Fibroblast of lung (primary cell): ENCODE measurements at regions not wholly inside any gene's neighbourhood (a gene's known extent, or its start where the extent isn't known, plus 50 kb on each side); places are given as distances from the start of the nearest gene placed in this dataset.

Source experiments
- DNase-seq, 2 donors: peaks; one replicate each; pipeline versions ENCODE4 v3.0.0 to v3.0.0-alpha.2; 2010; ENCODE audit warnings: low read depth in 2 of 2
- H2AFZ ChIP-seq: 2 replicates; pipeline ENCODE4 v1.5.1; 2012; ENCODE audit warnings: low read length, control low read depth, inconsistent platforms
- H3K27ac ChIP-seq: 2 replicates; pipeline ENCODE4 v1.5.1; 2011; ENCODE audit warnings: low read length, control low read depth; ENCODE audit not compliant: insufficient read depth
- H3K27me3 ChIP-seq: 2 replicates; pipeline ENCODE4 v1.5.1; 2011; ENCODE audit warnings: mild to moderate bottlenecking, low read length; ENCODE audit not compliant: control insufficient read depth, insufficient read depth
- H3K36me3 ChIP-seq: 2 replicates; pipeline ENCODE4 v1.5.1; 2011; ENCODE audit warnings: low read length; ENCODE audit not compliant: control insufficient read depth, insufficient read depth
- H3K4me1 ChIP-seq: 2 replicates; pipeline ENCODE4 v1.5.1; 2011; ENCODE audit warnings: low read length; ENCODE audit not compliant: control insufficient read depth, insufficient read depth; ENCODE audit errors: extremely low read depth
- H3K4me2 ChIP-seq: 2 replicates; pipeline ENCODE4 v1.5.1; 2011; ENCODE audit warnings: low read length, control low read depth; ENCODE audit not compliant: insufficient read depth; ENCODE audit errors: extremely low read depth
- H3K4me3 ChIP-seq, 4 experiments: fragments of 200-600 bp in 1 of 4; sonication (generic) in 1 of 4; replicated peaks in 1 of 4; 2 replicates each; pipeline ENCODE4 v1.5.1; 2011 to 2016; ENCODE audit warnings: low read length in 4 of 4, low read depth in 3 of 4, mild to moderate bottlenecking in 3 of 4, control low read depth in 2 of 4, inconsistent platforms in 1 of 4, mixed read lengths in 1 of 4; ENCODE audit not compliant: insufficient read depth in 1 of 4; ENCODE audit errors: control extremely low read depth in 1 of 4
- H3K79me2 ChIP-seq: 2 replicates; pipeline ENCODE4 v1.5.1; 2012; ENCODE audit warnings: mild to moderate bottlenecking, low read length, inconsistent platforms; ENCODE audit not compliant: control insufficient read depth, insufficient read depth
- H3K9ac ChIP-seq: 2 replicates; pipeline ENCODE4 v1.5.1; 2011; ENCODE audit warnings: mild to moderate bottlenecking, low read length, control low read depth; ENCODE audit not compliant: insufficient read depth
- H3K9me3 ChIP-seq: 2 replicates; pipeline ENCODE4 v1.5.1; 2012; ENCODE audit warnings: low read depth, low read length; ENCODE audit not compliant: control insufficient read depth, insufficient read depth
- H4K20me1 ChIP-seq: 2 replicates; pipeline ENCODE4 v1.5.1; 2011; ENCODE audit warnings: low read length; ENCODE audit not compliant: control insufficient read depth, insufficient read depth; ENCODE audit errors: extremely low read depth
- CTCF ChIP-seq, 2 donors: IDR thresholded peaks in 1 of 2; conservative IDR thresholded peaks in 1 of 2; 1 replicate in 1 of 2; 2 replicates in 1 of 2; pipeline ENCODE4 v1.5.1; 2011 to 2012; ENCODE audit warnings: low read length in 2 of 2, control low read depth in 1 of 2, inconsistent platforms in 1 of 2, low read depth in 1 of 2, mild to moderate bottlenecking in 1 of 2
- EZH2 ChIP-seq: IDR thresholded peaks from 2 replicates; pipeline ENCODE4 v1.5.1; 2012; ENCODE audit warnings: low read length, control low read depth, mild to moderate bottlenecking; ENCODE audit errors: missing control alignments

- no peaks in the 10 kb centered on the region for H4K20me1 ChIP-seq
- no peaks in the 10 kb centered on the region for H3K27me3 ChIP-seq
- H3K36me3 ChIP-seq, result no peaks in the 10 kb centered on the region
- H3K4me1 ChIP-seq, result no peaks in the 10 kb centered on the region
- no peaks in the 10 kb centered on the region for H3K79me2 ChIP-seq
- DNase-seq, result no peak
- no peak overlapping the region for H3K27ac ChIP-seq
- TF ChIP-seq CTCF (conservative IDR thresholded peaks at IDR 0.05 in 1 of 2, IDR thresholded peaks at IDR 0.05 in 1 of 2; ENCODE audit: low read depth in 1 of 2, low read length in 2 of 2) (no peak), EZH2 (no peak)
- H3K4me3 ChIP-seq, result no peak overlapping the region
- H3K9ac ChIP-seq, result no peak overlapping the region
- H2AFZ ChIP-seq, result no peak overlapping the region
- H3K4me2 ChIP-seq, result no peak overlapping the region
- no peaks in the 10 kb centered on the region for H3K9me3 ChIP-seq
Measured at GRCh38 chr10:128527711-128528110, 401.5 kb upstream of the MKI67 start.

- Histone ChIP-seq H3K4me3 (no peak overlapping the region), H3K9ac (no peak overlapping the region), H3K79me2 (no peaks in the 10 kb centered on the region), H2AFZ (no peak overlapping the region), H3K36me3 (no peaks in the 10 kb centered on the region), H4K20me1 (no peaks in the 10 kb centered on the region), H3K27me3 (no peaks in the 10 kb centered on the region), H3K9me3 (no peaks in the 10 kb centered on the region), H3K4me1 (no peaks in the 10 kb centered on the region), H3K27ac (no peak overlapping the region), H3K4me2 (no peak overlapping the region)
- TF ChIP-seq EZH2 (no peak), CTCF (conservative IDR thresholded peaks at IDR 0.05 in 1 of 2, IDR thresholded peaks at IDR 0.05 in 1 of 2; ENCODE audit: low read depth in 1 of 2, low read length in 2 of 2) (no peak)
- DNase-seq, result no peak
Measured at GRCh38 chr10:128528167-128528566, 401.9 kb upstream of the MKI67 start.

GRCh38 chr10:128528781-128529180, 402.6 kb upstream of the MKI67 start:
- no peaks in the 10 kb centered on the region for H3K79me2 ChIP-seq
- no peaks in the 10 kb centered on the region for H3K36me3 ChIP-seq
- H3K4me1 ChIP-seq, result no peaks in the 10 kb centered on the region
- no peaks in the 10 kb centered on the region for H3K27me3 ChIP-seq
- no peak overlapping the region for H3K9ac ChIP-seq
- H3K27ac ChIP-seq, result no peak overlapping the region
- H2AFZ ChIP-seq, result no peak overlapping the region
- DNase-seq, result no peak
- TF ChIP-seq CTCF (conservative IDR thresholded peaks at IDR 0.05 in 1 of 2, IDR thresholded peaks at IDR 0.05 in 1 of 2; ENCODE audit: low read depth in 1 of 2, low read length in 2 of 2), result no peak
- no peak for TF ChIP-seq EZH2
- no peak overlapping the region for H3K4me2 ChIP-seq
- H4K20me1 ChIP-seq, result no peaks in the 10 kb centered on the region
- no peak overlapping the region for H3K4me3 ChIP-seq
- H3K9me3 ChIP-seq, result no peaks in the 10 kb centered on the region
